ENCODE measurements at regions not wholly inside any gene's neighbourhood (a gene's known extent, or its start where the extent isn't known, plus 50 kb on each side); places are given as distances from the start of the nearest gene placed in this dataset.
A peak's percentile ranks its signal among the peaks of the same experiment; 100 is the strongest.

GRCh38 chr14:26204366-26204727, 393.5 kb downstream of the NOVA1 start:
- Histone ChIP-seq H3K36me3 (no peaks in the 10 kb centered on the region), H3K9me3 (no peaks in the 10 kb centered on the region), H3K4me1 (peaks cover 0 to 5% (median 0%) of the 10 kb centered on the region in 4 donors), H3K27me3 (peaks cover 0 to 4% of the 10 kb centered on the region in 2 donors), H3K27ac (no peak overlapping the region), H3K4me3 (peak overlapping the region; percentile 43 to 56)
- no peak for TF ChIP-seq CTCF (IDR thresholded peaks at IDR 0.05)
- DNase-seq = no peak
- intact Hi-C loops (cut with DNase I; ENCODE audit: low total_unique reads) = no loop called here

DNA sequence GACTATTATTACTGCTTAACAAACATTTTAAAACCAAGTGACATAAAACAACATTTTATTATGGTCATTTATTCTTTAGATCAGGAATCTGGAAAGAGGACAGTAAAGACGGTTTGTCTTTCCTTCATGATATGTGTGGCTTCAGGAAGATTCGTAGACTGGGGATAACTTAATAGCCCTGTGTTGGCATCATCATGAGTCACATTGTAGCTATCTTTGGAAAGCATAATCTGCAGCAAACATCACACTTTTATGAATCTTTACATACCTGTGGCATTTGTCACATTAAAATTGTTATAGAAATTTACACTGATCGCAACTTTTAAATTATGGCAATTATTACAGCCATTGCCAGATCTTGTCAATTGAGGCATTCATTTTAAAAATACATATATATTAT, 397.1 kb downstream of the NOVA1 start:
- no peak for TF ChIP-seq CTCF (IDR thresholded peaks at IDR 0.05)
- peaks cover 0 to 5% (median 0%) of the 10 kb centered on the region in 4 donors for H3K4me1 ChIP-seq
- no peaks in the 10 kb centered on the region for H3K36me3 ChIP-seq
- peaks cover 0 to 4% of the 10 kb centered on the region in 2 donors for H3K27me3 ChIP-seq
- no peak overlapping the region for H3K4me3 ChIP-seq
- H3K27ac ChIP-seq = no peak overlapping the region
- H3K9me3 ChIP-seq = no peaks in the 10 kb centered on the region
- DNase-seq = no peak
- intact Hi-C loops (cut with DNase I; ENCODE audit: low total_unique reads) = no loop called here

GRCh38 chr14:26199590-26200370, 398.1 kb downstream of the NOVA1 start:
- TF ChIP-seq CTCF (IDR thresholded peaks at IDR 0.05) = no peak
- H3K4me3 ChIP-seq = no peak overlapping the region
- DNase-seq = no peak
- intact Hi-C loops (cut with DNase I; ENCODE audit: low total_unique reads) = no loop called here
- H3K27me3 ChIP-seq = no peaks in the 10 kb centered on the region
- H3K9me3 ChIP-seq = no peaks in the 10 kb centered on the region
- no peak overlapping the region for H3K27ac ChIP-seq
- no peaks in the 10 kb centered on the region for H3K36me3 ChIP-seq
- H3K4me1 ChIP-seq = no peaks in the 10 kb centered on the region

DNA sequence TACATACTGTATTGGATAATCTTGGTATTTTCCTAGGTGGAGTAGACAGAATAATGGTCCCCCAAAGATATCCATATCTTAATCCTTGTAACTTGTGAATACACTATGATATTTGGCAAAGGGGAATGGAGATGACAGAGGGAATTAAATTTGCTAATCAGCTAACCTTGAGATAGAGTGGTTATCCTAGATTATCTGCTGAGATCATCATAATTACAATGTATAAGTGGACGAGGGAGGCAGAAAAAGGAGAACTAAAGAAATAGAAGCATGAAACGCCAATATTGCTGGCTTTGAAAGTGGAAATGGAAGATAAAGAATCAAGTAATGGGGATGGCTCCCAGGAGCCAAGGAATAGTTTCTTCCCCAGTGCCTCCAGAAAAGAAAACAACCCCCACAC, 398.7 kb downstream of the NOVA1 start:
- no peak for TF ChIP-seq CTCF (IDR thresholded peaks at IDR 0.05)
- DNase-seq = no peak
- Histone ChIP-seq H3K27ac (no peak overlapping the region), H3K4me1 (no peaks in the 10 kb centered on the region), H3K27me3 (no peaks in the 10 kb centered on the region), H3K36me3 (no peaks in the 10 kb centered on the region), H3K4me3 (no peak overlapping the region), H3K9me3 (no peaks in the 10 kb centered on the region)
- intact Hi-C loops (cut with DNase I; ENCODE audit: low total_unique reads) = no loop called here

DNA sequence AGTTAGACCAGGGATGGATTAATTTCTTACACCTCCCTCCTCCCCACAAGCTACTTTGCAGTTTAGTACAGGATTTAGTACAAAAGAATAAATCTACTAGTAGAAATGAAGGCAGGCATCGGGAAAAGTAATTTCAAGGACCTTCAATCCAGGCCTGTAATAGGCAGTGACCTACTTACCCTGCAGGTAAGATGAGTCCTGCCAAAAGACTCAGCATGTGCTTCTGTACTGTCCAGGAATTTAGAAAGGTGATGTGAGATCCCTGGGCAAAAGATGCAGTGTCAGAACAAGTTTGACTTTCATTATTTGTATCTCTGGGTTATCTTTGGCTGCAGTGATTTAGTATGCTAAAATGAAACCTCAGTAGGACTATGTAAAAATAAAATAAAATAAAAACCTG, 403.0 kb downstream of the NOVA1 start:
- Histone ChIP-seq H3K36me3 (no peaks in the 10 kb centered on the region), H3K4me3 (no peak overlapping the region), H3K27me3 (no peaks in the 10 kb centered on the region), H3K4me1 (no peaks in the 10 kb centered on the region), H3K9me3 (no peaks in the 10 kb centered on the region), H3K27ac (no peak overlapping the region)
- TF ChIP-seq CTCF (IDR thresholded peaks at IDR 0.05) = no peak
- no peak for DNase-seq
- intact Hi-C loops (cut with DNase I; ENCODE audit: low total_unique reads) = no loop called here

Data from tibial artery (tissue), 4 donors.